Renal pelvis (tissue), 1 donor: ENCODE measurements at regions not wholly inside any gene's neighbourhood (a gene's known extent, or its start where the extent isn't known, plus 50 kb on each side); places are given as distances from the start of the nearest gene placed in this dataset.

ENCODE experiments used
- DNase-seq: peaks from one replicate; pipeline ENCODE4 v3.0.0-alpha.2; 2013

DNA sequence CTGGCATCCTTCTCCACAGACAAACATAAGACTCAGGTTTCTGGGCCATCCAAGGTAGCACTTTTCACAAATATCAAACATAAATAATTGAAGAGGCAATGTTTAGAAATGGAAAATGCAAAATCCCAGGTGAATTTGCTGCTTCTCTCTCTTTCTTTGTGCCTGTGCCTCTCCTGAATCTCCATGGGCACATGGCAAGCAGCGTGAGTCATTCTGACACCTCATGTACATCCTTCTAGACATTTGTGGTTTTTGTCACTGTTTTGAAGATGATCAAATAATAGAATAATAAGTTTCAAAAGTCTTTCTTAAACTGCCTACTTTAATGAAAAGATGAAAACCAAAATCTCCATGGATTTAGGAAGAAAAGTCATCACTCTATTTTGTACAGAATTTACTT, 60.3 kb upstream of the RAB11FIP2 start:
- no peak for DNase-seq

DNA sequence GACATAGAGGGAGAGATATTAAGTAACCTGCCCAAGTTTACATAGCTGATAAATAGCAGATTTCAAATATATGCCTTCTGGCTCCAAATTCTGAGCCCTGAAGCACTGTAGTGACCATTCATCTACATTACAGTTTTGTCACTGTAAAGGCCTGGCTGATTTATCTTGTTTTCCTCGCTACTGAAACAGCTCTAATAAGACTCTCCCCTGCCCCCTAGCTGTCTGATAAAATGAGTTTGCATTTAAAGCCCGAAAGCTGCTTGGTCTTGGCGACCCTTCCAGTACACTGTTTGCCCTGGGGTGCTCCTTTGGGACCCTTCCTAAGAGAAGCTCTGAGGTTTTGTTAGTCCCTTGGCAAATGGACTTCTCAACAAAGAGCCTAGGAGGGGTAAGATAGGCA, 59.7 kb upstream of the RAB11FIP2 start:
- no peak for DNase-seq

- no peak for DNase-seq
Observed at GRCh38 chr10:118102121-118102520, 55.4 kb upstream of the RAB11FIP2 start.

DNA sequence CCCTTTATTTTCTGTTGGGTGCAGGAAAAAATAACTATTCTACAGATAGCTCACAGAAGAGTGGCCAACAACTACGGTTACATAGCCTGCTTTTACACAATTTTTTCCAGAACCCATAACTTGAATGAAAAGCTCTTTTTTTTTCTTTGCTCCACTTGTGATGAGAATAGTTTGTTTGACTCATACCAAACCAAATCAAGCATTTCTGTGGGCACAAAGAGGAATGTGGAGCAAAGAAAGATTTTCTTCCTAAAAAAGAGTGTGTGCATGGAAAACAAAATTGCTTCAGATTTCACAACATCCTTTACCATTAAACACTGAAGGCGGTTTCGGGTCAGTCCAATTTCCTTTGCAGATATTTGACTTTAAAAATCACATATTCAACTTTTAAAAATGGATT, 54.8 kb upstream of the RAB11FIP2 start:
- no peak for DNase-seq
